ENCODE measurements at regions not wholly inside any gene's neighbourhood (a gene's known extent, or its start where the extent isn't known, plus 50 kb on each side); places are given as distances from the start of the nearest gene placed in this dataset.

DNA sequence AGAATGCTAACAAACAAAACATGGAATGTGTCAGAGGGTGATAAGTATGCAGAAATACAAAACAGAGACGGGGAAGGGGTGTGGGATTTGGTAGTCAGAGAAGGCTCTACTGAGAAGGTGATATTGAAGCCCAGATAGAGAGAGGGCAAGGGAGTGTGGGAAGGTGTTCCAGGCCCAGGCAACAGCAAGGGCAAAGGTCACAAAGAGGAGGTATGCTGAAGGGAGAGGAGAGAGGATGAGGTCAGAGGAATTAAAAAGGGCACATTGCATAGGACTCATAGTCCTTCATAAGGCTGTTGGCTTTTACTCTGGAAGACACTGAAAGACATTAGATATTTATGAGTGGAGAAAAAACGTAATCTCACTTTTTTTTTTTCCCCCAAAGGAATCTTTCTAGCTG is 82.6 kb upstream of the TNIP3 start:
- Histone ChIP-seq H4K5ac (ENCODE audit: insufficient read length, low read depth, low read length) (no peak overlapping the region), H3K79me1 (ENCODE audit: low read depth, low read length) (no peaks in the 10 kb centered on the region), H3K18ac (ENCODE audit: extremely low read depth, low read length) (no peak overlapping the region), H2BK5ac (ENCODE audit: low read depth, low read length) (no peak overlapping the region), H2AFZ (ENCODE audit: low read length) (no peak overlapping the region), H3K4me2 (ENCODE audit: insufficient read depth in 1 of 2, low read depth in 2 of 2, low read length in 2 of 2) (no peak overlapping the region), H4K91ac (replicated peaks; ENCODE audit: insufficient read length, low read length) (no peak overlapping the region), H3K14ac (ENCODE audit: insufficient read length) (no peak overlapping the region), H3K4me1 (replicated peaks in 1 of 4; ENCODE audit: control insufficient read depth in 3 of 4, insufficient read depth in 4 of 4, low read length in 3 of 4) (no peaks in the 10 kb centered on the region), H2BK15ac (ENCODE audit: low read length) (0 out of 2 replicates have a peak overlapping the region, but pooled peaks have one; percentile 48), H3K36me3 (ENCODE audit: control insufficient read depth in 2 of 4, insufficient read depth in 4 of 4, low read length in 3 of 4) (no peaks in the 10 kb centered on the region), H3K4me3 (ENCODE audit: extremely low read depth in 1 of 4, insufficient read depth in 2 of 4, low read depth in 3 of 4, low read length in 4 of 4) (no peak overlapping the region), H3K79me2 (ENCODE audit: control insufficient read depth in 1 of 2, insufficient read depth in 2 of 2, low read length in 2 of 2) (no peaks in the 10 kb centered on the region), H3K4ac (replicated peaks; ENCODE audit: insufficient read length, low read depth, low read length) (no peak overlapping the region), H3K9me3 (ENCODE audit: insufficient read depth in 2 of 2, low read depth in 1 of 2, low read length in 1 of 2) (no peaks in the 10 kb centered on the region), H2BK12ac (ENCODE audit: low read depth, low read length) (no peak overlapping the region), H4K8ac (ENCODE audit: extremely low read depth, insufficient read depth, low read length) (no peak overlapping the region), H2BK20ac (ENCODE audit: low read length) (no peak overlapping the region), H3K27ac (ENCODE audit: low read depth, low read length) (no peak overlapping the region), H3K9ac (replicated peaks in 1 of 4; ENCODE audit: extremely low read depth in 1 of 4, low read depth in 3 of 4, low read length in 3 of 4) (no peak overlapping the region), H2AK5ac (ENCODE audit: low read depth, low read length) (no peak overlapping the region), H4K20me1 (replicated peaks in 1 of 2; ENCODE audit: control insufficient read depth in 1 of 2, insufficient read depth in 2 of 2, low read length in 2 of 2) (no peaks in the 10 kb centered on the region), H3K56ac (replicated peaks; ENCODE audit: insufficient read length, low read depth, low read length) (no peak overlapping the region), H3K23me2 (ENCODE audit: low read depth, low read length) (no peaks in the 10 kb centered on the region), H2BK120ac (replicated peaks; ENCODE audit: low read depth, low read length) (no peak overlapping the region), H3K23ac (ENCODE audit: insufficient read length) (no peak overlapping the region), H3K27me3 (replicated peaks in 1 of 4; ENCODE audit: control insufficient read depth in 3 of 4, extremely low read depth in 1 of 4, insufficient read depth in 3 of 4, low read length in 3 of 4) (peaks cover 0 to under 1% (median 0%) of the 10 kb centered on the region in 4 experiments; a peak in 1 of 7 replicates)
- CTCF ChIA-PET (ENCODE audit: partially characterized antibody): interaction anchor here (0.6 to 5.2 kb wide), 2 partner anchors 55 to 256 kb away, joined by 3 to 65 read pairs; no protein-coding TSS in a partner anchor
- TF ChIP-seq POLR2AphosphoS5 (IDR thresholded peaks at IDR 0.05; ENCODE audit: low read depth, low read length) (no peak), NANOG (IDR thresholded peaks at IDR 0.05; ENCODE audit: insufficient read depth, low read depth, low read length, poor library complexity, severe bottlenecking) (no peak), TAF1 (IDR thresholded peaks at IDR 0.05; ENCODE audit: low read depth, low read length) (no peak), CBX5 (IDR thresholded peaks at IDR 0.05; ENCODE audit: low read depth, low read length) (no peak), GABPA (IDR thresholded peaks at IDR 0.05; ENCODE audit: borderline replicate concordance, insufficient read depth, low read length) (no peak)
- 90% methylated on average over 2 of the region's 2 CpGs; no CpG with 5 or more reads in 1 of the 2 experiments for WGBS, 2 experiments (ENCODE audit: extremely low coverage in 1 of 2, insufficient coverage in 1 of 2, insufficient read length in 1 of 2, insufficient replicate concordance in 2 of 2, low coverage in 1 of 2, low lambda C conversion rate in 2 of 2, missing lambda C conversion rate in 1 of 2)
- FAIRE-seq: no peak
- POLR2A ChIA-PET (ENCODE audit: partially characterized antibody): no interaction called here
- no peak for DNase-seq (ENCODE audit: low read depth in 1 of 2, low spot score in 2 of 2)
